ENCODE measurements at regions not wholly inside any gene's neighbourhood (a gene's known extent, or its start where the extent isn't known, plus 50 kb on each side); places are given as distances from the start of the nearest gene placed in this dataset.
"Not testable (repeated sequence)": the region's sequence is repeated elsewhere in the genome, so short reads cannot be mapped to it uniquely, and the experiment has no call there.

GRCh38 chr11:34750692-34751405 lies 130.0 kb downstream of the EHF start:
- DNase-seq = no peak

GRCh38 chr11:34749666-34750659 lies 129.1 kb downstream of the EHF start:
- no peak for DNase-seq

- DNase-seq = no peak
These were observed 127.1 kb downstream of the EHF start for GRCh38 chr11:34748036-34748435.

GRCh38 chr11:34747251-34747650 lies 126.4 kb downstream of the EHF start:
- no peak for DNase-seq

- no peak for DNase-seq
These were observed 124.3 kb downstream of the EHF start for GRCh38 chr11:34745195-34745594.

- no peak for DNase-seq
These were observed 123.6 kb downstream of the EHF start for GRCh38 chr11:34744511-34744910.

- DNase-seq = no peak
These were observed 117.3 kb downstream of the EHF start for GRCh38 chr11:34738237-34738636.

- no peak for DNase-seq
These were observed 111.9 kb downstream of the EHF start for GRCh38 chr11:34732831-34733230.

- no peak for DNase-seq
These were observed 110.7 kb downstream of the EHF start for GRCh38 chr11:34731603-34732002.

GRCh38 chr11:34730544-34731295 lies 109.8 kb downstream of the EHF start:
- no peak for DNase-seq

GRCh38 chr11:34728609-34729008 lies 107.7 kb downstream of the EHF start:
- no peak for DNase-seq

- no peak for DNase-seq
These were observed 106.4 kb downstream of the EHF start for GRCh38 chr11:34727228-34727737.

GRCh38 chr11:34724973-34725372 lies 104.1 kb downstream of the EHF start:
- no peak for DNase-seq

GRCh38 chr11:34721646-34722045 lies 100.8 kb downstream of the EHF start:
- no peak for DNase-seq

GRCh38 chr11:34719303-34719848 lies 98.5 kb downstream of the EHF start:
- no peak for DNase-seq

GRCh38 chr11:34713631-34714030 lies 92.7 kb downstream of the EHF start:
- DNase-seq = not testable (repeated sequence)

All from Kasumi-1 (cell line).